ENCODE measurements at regions not wholly inside any gene's neighbourhood (a gene's known extent, or its start where the extent isn't known, plus 50 kb on each side); places are given as distances from the start of the nearest gene placed in this dataset.

GRCh38 chr12:24421759-24422158 is 472.3 kb upstream of the SOX5 start:
- no peak for TF ChIP-seq CTCF (IDR thresholded peaks at IDR 0.05; ENCODE audit: unreplicated experiment)
- no peaks in the 10 kb centered on the region for H3K9me3 Mint-ChIP-seq (ENCODE audit: unreplicated experiment)
- H3K27ac Mint-ChIP-seq (ENCODE audit: unreplicated experiment): no peak overlapping the region
- no peaks in the 10 kb centered on the region for H3K4me1 Mint-ChIP-seq (ENCODE audit: unreplicated experiment)
- DNase-seq (ENCODE audit: low spot score): no peak
- H3K4me3 Mint-ChIP-seq (ENCODE audit: unreplicated experiment): no peak overlapping the region
- no peaks in the 10 kb centered on the region for H3K27me3 Mint-ChIP-seq (ENCODE audit: unreplicated experiment)
- no peaks in the 10 kb centered on the region for H3K36me3 Mint-ChIP-seq (ENCODE audit: low read depth, unreplicated experiment)

- Mint-ChIP-seq H3K9me3 (ENCODE audit: unreplicated experiment) (no peaks in the 10 kb centered on the region), H3K27me3 (ENCODE audit: unreplicated experiment) (no peaks in the 10 kb centered on the region), H3K36me3 (ENCODE audit: low read depth, unreplicated experiment) (no peaks in the 10 kb centered on the region), H3K4me1 (ENCODE audit: unreplicated experiment) (peaks cover 7% of the 10 kb centered on the region), H3K4me3 (ENCODE audit: unreplicated experiment) (no peak overlapping the region), H3K27ac (ENCODE audit: unreplicated experiment) (no peak overlapping the region)
- no peak for DNase-seq (ENCODE audit: low spot score)
- no peak for TF ChIP-seq CTCF (IDR thresholded peaks at IDR 0.05; ENCODE audit: unreplicated experiment)
Measured at GRCh38 chr12:24418157-24418556, 468.7 kb upstream of the SOX5 start.

- Mint-ChIP-seq H3K9me3 (ENCODE audit: unreplicated experiment) (no peaks in the 10 kb centered on the region), H3K27ac (ENCODE audit: unreplicated experiment) (no peak overlapping the region), H3K36me3 (ENCODE audit: low read depth, unreplicated experiment) (no peaks in the 10 kb centered on the region), H3K4me1 (ENCODE audit: unreplicated experiment) (peaks cover 7% of the 10 kb centered on the region), H3K27me3 (ENCODE audit: unreplicated experiment) (no peaks in the 10 kb centered on the region), H3K4me3 (ENCODE audit: unreplicated experiment) (no peak overlapping the region)
- TF ChIP-seq CTCF (IDR thresholded peaks at IDR 0.05; ENCODE audit: unreplicated experiment): no peak
- DNase-seq (ENCODE audit: low spot score): no peak
Measured at GRCh38 chr12:24416423-24417109, 467.1 kb upstream of the SOX5 start.

- H3K27me3 Mint-ChIP-seq (ENCODE audit: unreplicated experiment): no peaks in the 10 kb centered on the region
- no peaks in the 10 kb centered on the region for H3K36me3 Mint-ChIP-seq (ENCODE audit: low read depth, unreplicated experiment)
- no peak for DNase-seq (ENCODE audit: low spot score)
- no peak for TF ChIP-seq CTCF (IDR thresholded peaks at IDR 0.05; ENCODE audit: unreplicated experiment)
- no peaks in the 10 kb centered on the region for H3K9me3 Mint-ChIP-seq (ENCODE audit: unreplicated experiment)
- peaks cover 7% of the 10 kb centered on the region for H3K4me1 Mint-ChIP-seq (ENCODE audit: unreplicated experiment)
- H3K4me3 Mint-ChIP-seq (ENCODE audit: unreplicated experiment): no peak overlapping the region
- H3K27ac Mint-ChIP-seq (ENCODE audit: unreplicated experiment): no peak overlapping the region
Measured at GRCh38 chr12:24415934-24416333, 466.5 kb upstream of the SOX5 start.

- no peak overlapping the region for H3K27ac Mint-ChIP-seq (ENCODE audit: unreplicated experiment)
Measured at GRCh38 chr12:24414480-24414879, 465.0 kb upstream of the SOX5 start.

More at GRCh38 chr12:24414480-24414879, 465.0 kb upstream of the SOX5 start:
- Mint-ChIP-seq H3K9me3 (ENCODE audit: unreplicated experiment) (no peaks in the 10 kb centered on the region), H3K27me3 (ENCODE audit: unreplicated experiment) (no peaks in the 10 kb centered on the region), H3K36me3 (ENCODE audit: low read depth, unreplicated experiment) (no peaks in the 10 kb centered on the region), H3K4me1 (ENCODE audit: unreplicated experiment) (peaks cover 7% of the 10 kb centered on the region), H3K4me3 (ENCODE audit: unreplicated experiment) (no peak overlapping the region)
- no peak for DNase-seq (ENCODE audit: low spot score)
- TF ChIP-seq CTCF (IDR thresholded peaks at IDR 0.05; ENCODE audit: unreplicated experiment): no peak

Data from endothelial cell (in vitro differentiated cells).